ENCODE measurements at regions not wholly inside any gene's neighbourhood (a gene's known extent, or its start where the extent isn't known, plus 50 kb on each side); places are given as distances from the start of the nearest gene placed in this dataset.
A peak's percentile ranks its signal among the peaks of the same experiment; 100 is the strongest.

DNA sequence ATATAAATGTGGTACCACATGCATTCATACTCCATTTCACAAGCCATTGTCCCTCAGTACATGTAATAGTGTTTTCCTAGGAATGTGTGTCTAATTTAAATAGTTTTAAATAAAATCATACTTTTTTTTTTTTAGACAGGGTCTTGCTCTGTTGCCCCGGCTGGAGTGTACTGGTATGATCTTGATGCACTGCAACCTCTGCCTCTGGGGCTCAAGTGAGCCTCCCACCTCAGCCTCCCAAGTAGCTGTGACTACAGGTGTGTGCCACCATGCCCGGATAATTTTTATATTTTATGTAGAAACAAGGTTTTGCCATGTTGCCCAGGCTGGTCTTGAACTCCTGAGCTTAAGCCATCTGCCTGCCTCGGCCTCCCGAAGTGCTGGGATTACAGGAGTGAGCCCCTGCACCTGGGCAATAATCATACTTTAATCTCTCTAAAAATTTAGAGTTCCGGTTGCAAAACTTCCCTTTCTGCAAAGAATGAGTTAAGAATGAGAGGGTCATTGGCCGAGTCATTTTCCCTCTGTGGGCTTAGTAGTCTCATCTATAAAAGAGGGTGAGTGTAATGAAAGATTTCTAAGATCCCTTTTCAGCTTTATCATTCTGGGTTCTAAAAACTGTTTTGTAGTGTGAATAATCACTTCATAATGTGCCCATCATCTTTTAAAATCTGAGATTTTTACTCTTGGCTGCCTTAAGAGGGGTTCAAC is 116.0 kb upstream of the PELI1 start:
- Histone ChIP-seq H3K4me2 (ENCODE audit: insufficient read depth in 1 of 2, low read depth in 2 of 2, low read length in 2 of 2) (peak overlapping the region in 1 of 2 experiments; percentile 46; a peak in 1 of 4 replicates), H3K9me3 (ENCODE audit: insufficient read depth in 2 of 2, low read depth in 1 of 2, low read length in 1 of 2) (no peaks in the 10 kb centered on the region)

More for the DNA sequence above, 116.0 kb upstream of the PELI1 start:
- H3K4me1 ChIP-seq (replicated peaks in 1 of 4; ENCODE audit: control insufficient read depth in 3 of 4, insufficient read depth in 4 of 4, low read length in 3 of 4) = peaks cover 2 to 23% (median 17%) of the 10 kb centered on the region in 4 experiments; a peak in 5 of 7 replicates
- no peak overlapping the region for H2BK15ac ChIP-seq (ENCODE audit: low read length)
- peaks cover 7 to 78% of the 10 kb centered on the region in 2 experiments; a peak in 3 of 4 replicates for H3K79me2 ChIP-seq (ENCODE audit: control insufficient read depth in 1 of 2, insufficient read depth in 2 of 2, low read length in 2 of 2)
- no peak overlapping the region for H2BK12ac ChIP-seq (ENCODE audit: low read depth, low read length)
- H3K23me2 ChIP-seq (ENCODE audit: low read depth, low read length) = no peaks in the 10 kb centered on the region; the same call in 1 of the 2 replicates
- peaks cover 5% of the 10 kb centered on the region for H3K79me1 ChIP-seq (ENCODE audit: low read depth, low read length)
- no peak overlapping the region for H2BK20ac ChIP-seq (ENCODE audit: low read length)
- H3K27me3 ChIP-seq (replicated peaks in 1 of 4; ENCODE audit: control insufficient read depth in 3 of 4, extremely low read depth in 1 of 4, insufficient read depth in 3 of 4, low read length in 3 of 4) = no peaks in the 10 kb centered on the region
- no peak overlapping the region for H2AFZ ChIP-seq (ENCODE audit: low read length)
- H2AK5ac ChIP-seq (ENCODE audit: low read depth, low read length) = no peak overlapping the region
- no peak overlapping the region for H3K4ac ChIP-seq (replicated peaks; ENCODE audit: insufficient read length, low read depth, low read length)
- H3K4me3 ChIP-seq (ENCODE audit: extremely low read depth in 1 of 4, insufficient read depth in 2 of 4, low read depth in 3 of 4, low read length in 4 of 4) = no peak overlapping the region
- no peak overlapping the region for H4K5ac ChIP-seq (ENCODE audit: insufficient read length, low read depth, low read length)
- no peak overlapping the region for H2BK120ac ChIP-seq (replicated peaks; ENCODE audit: low read depth, low read length)
- H4K8ac ChIP-seq (ENCODE audit: extremely low read depth, insufficient read depth, low read length) = no peak overlapping the region
- peaks cover 2 to 83% (median 36%) of the 10 kb centered on the region in 4 experiments for H3K36me3 ChIP-seq (ENCODE audit: control insufficient read depth in 2 of 4, insufficient read depth in 4 of 4, low read length in 3 of 4)
- ChIA-PET POLR2A (ENCODE audit: partially characterized antibody) (interaction anchor here (0.6 to 3.9 kb wide), 6 partner anchors 8 to 27 kb away, joined by 3 to 30 read pairs (median 13); no protein-coding TSS in a partner anchor), CTCF (ENCODE audit: partially characterized antibody) (interaction anchor here (0.7 kb wide), 1 partner anchor 48 kb away, joined by 4 read pairs; no protein-coding TSS in a partner anchor)
- H3K23ac ChIP-seq (ENCODE audit: insufficient read length) = no peak overlapping the region
- no peak overlapping the region for H3K27ac ChIP-seq (ENCODE audit: low read depth, low read length)
- H4K91ac ChIP-seq (replicated peaks; ENCODE audit: insufficient read length, low read length) = no peak overlapping the region
- TF ChIP-seq YY1 (IDR thresholded peaks at IDR 0.05; ENCODE audit: low read depth, low read length) (no peak), POLR2A (IDR thresholded peaks at IDR 0.05; ENCODE audit: control extremely low read depth in 1 of 2, low read depth in 2 of 2, low read length in 2 of 2) (peak in 1 of 2 experiments; percentile 33; a peak in 1 of 3 replicates)
- no peak overlapping the region for H3K9ac ChIP-seq (replicated peaks in 1 of 4; ENCODE audit: extremely low read depth in 1 of 4, low read depth in 3 of 4, low read length in 3 of 4)
- no peak overlapping the region for H3K56ac ChIP-seq (replicated peaks; ENCODE audit: insufficient read length, low read depth, low read length)
- peaks cover 0 to 2% of the 10 kb centered on the region in 2 experiments for H4K20me1 ChIP-seq (replicated peaks in 1 of 2; ENCODE audit: control insufficient read depth in 1 of 2, insufficient read depth in 2 of 2, low read length in 2 of 2)
- WGBS, 2 experiments (ENCODE audit: extremely low coverage in 1 of 2, insufficient coverage in 1 of 2, insufficient read length in 1 of 2, insufficient replicate concordance in 2 of 2, low coverage in 1 of 2, low lambda C conversion rate in 2 of 2, missing lambda C conversion rate in 1 of 2) = 94% methylated on average over 6 of the region's 6 CpGs; no CpG with 5 or more reads in 1 of the 2 experiments
- FAIRE-seq = no peak
- no peak for DNase-seq (ENCODE audit: low read depth in 1 of 2, low spot score in 2 of 2)
- no peak overlapping the region for H3K18ac ChIP-seq (ENCODE audit: extremely low read depth, low read length)
- no peak overlapping the region for H2BK5ac ChIP-seq (ENCODE audit: low read depth, low read length)
- H3K14ac ChIP-seq (ENCODE audit: insufficient read length) = no peak overlapping the region

Measured in H1 (cell line).